Activated CD8-positive, alpha-beta T cell treated with anti-CD3 and anti-CD28 coated beads for 36 hours (primary cell): ENCODE measurements at regions not wholly inside any gene's neighbourhood (a gene's known extent, or its start where the extent isn't known, plus 50 kb on each side); places are given as distances from the start of the nearest gene placed in this dataset.

Source experiments
- ATAC-seq: fragments of 200-7000 bp; cut with Tn5 transposase; one replicate; pipeline ENCODE4 v1.10.0; 2021; ENCODE audit warnings: mild to moderate bottlenecking, moderate library complexity
- CTCF ChIA-PET: fragments of 350-600 bp; sonication (Branson Sonifier 250); formaldehyde crosslinking; loops from one replicate; lab custom pipeline; 2021; ENCODE audit warnings: antibody characterized with exemption; lab: Charles Lee
- POLR2A ChIA-PET: fragments of 350-600 bp; sonication (Branson Sonifier 250); formaldehyde crosslinking; loops from one replicate; lab custom pipeline; 2021; ENCODE audit warnings: antibody characterized with exemption; lab: Charles Lee
- DNase-seq: peaks from one replicate; pipeline ENCODE4 v3.0.0-alpha.2; 2020
- H3K27ac Mint-ChIP-seq: one replicate; pipeline ENCODE4 v1.8.0; 2021; ENCODE audit warnings: mild to moderate bottlenecking, mixed read lengths
- H3K27me3 Mint-ChIP-seq: one replicate; pipeline ENCODE4 v1.8.0; 2021; ENCODE audit warnings: mixed read lengths
- H3K36me3 Mint-ChIP-seq: one replicate; pipeline ENCODE4 v1.8.0; 2021; ENCODE audit warnings: low read depth, mixed read lengths
- H3K4me1 Mint-ChIP-seq: one replicate; pipeline ENCODE4 v1.8.0; 2021; ENCODE audit warnings: low read depth, mixed read lengths
- H3K4me3 Mint-ChIP-seq: one replicate; pipeline ENCODE4 v1.8.0; 2021; ENCODE audit warnings: mild to moderate bottlenecking, moderate library complexity, mixed read lengths
- H3K9me3 Mint-ChIP-seq: one replicate; pipeline ENCODE4 v1.8.0; 2021; ENCODE audit warnings: mixed read lengths
- CTCF ChIP-seq: fragments of 200-600 bp; IDR thresholded peaks from one replicate; pipeline ENCODE4 v1.8.0; 2022; ENCODE audit warnings: antibody characterized with exemption, mild to moderate bottlenecking
- intact Hi-C: fragments of 100-400 bp; cut with micrococcal nuclease; formaldehyde crosslinking; loops from one replicate; pipeline ENCODE4 v1.10.0; 2022

- Mint-ChIP-seq H3K27ac (no peak overlapping the region), H3K36me3 (no peaks in the 10 kb centered on the region), H3K27me3 (no peaks in the 10 kb centered on the region), H3K4me1 (no peaks in the 10 kb centered on the region), H3K9me3 (no peaks in the 10 kb centered on the region), H3K4me3 (no peak overlapping the region)
- TF ChIP-seq CTCF = no peak
- intact Hi-C loops = no loop called here
- POLR2A ChIA-PET = no interaction called here
- ATAC-seq (no peak), DNase-seq (no peak)
- CTCF ChIA-PET = no interaction called here
Observed at GRCh38 chr16:59864981-59865666, 1131.0 kb upstream of the GOT2 start.

- Mint-ChIP-seq H3K4me3 (no peak overlapping the region), H3K36me3 (no peaks in the 10 kb centered on the region), H3K9me3 (no peaks in the 10 kb centered on the region), H3K27ac (no peak overlapping the region), H3K27me3 (no peaks in the 10 kb centered on the region), H3K4me1 (no peaks in the 10 kb centered on the region)
- TF ChIP-seq CTCF = no peak
- ATAC-seq (no peak), DNase-seq (no peak)
- CTCF ChIA-PET = no interaction called here
- POLR2A ChIA-PET = no interaction called here
- intact Hi-C loops = no loop called here
Observed at GRCh38 chr16:59859676-59860402, 1125.7 kb upstream of the GOT2 start.

GRCh38 chr16:59854846-59855439 is 1120.8 kb upstream of the GOT2 start:
- no peak for ATAC-seq
- DNase-seq = no peak
- intact Hi-C loops = no loop called here
- no peaks in the 10 kb centered on the region for H3K9me3 Mint-ChIP-seq
- TF ChIP-seq CTCF = no peak
- ChIA-PET POLR2A (no interaction called here), CTCF (no interaction called here)
- no peaks in the 10 kb centered on the region for H3K4me1 Mint-ChIP-seq
- no peaks in the 10 kb centered on the region for H3K27me3 Mint-ChIP-seq
- no peak overlapping the region for H3K4me3 Mint-ChIP-seq
- no peak overlapping the region for H3K27ac Mint-ChIP-seq
- H3K36me3 Mint-ChIP-seq = no peaks in the 10 kb centered on the region

GRCh38 chr16:59849716-59850115 is 1115.6 kb upstream of the GOT2 start:
- no peak overlapping the region for H3K4me3 Mint-ChIP-seq
- H3K27me3 Mint-ChIP-seq = no peaks in the 10 kb centered on the region
- no peaks in the 10 kb centered on the region for H3K9me3 Mint-ChIP-seq
- no peak overlapping the region for H3K27ac Mint-ChIP-seq
- no peak for TF ChIP-seq CTCF
- ATAC-seq (no peak), DNase-seq (no peak)
- intact Hi-C loops = no loop called here
- CTCF ChIA-PET = no interaction called here
- no peaks in the 10 kb centered on the region for H3K36me3 Mint-ChIP-seq
- no peaks in the 10 kb centered on the region for H3K4me1 Mint-ChIP-seq
- POLR2A ChIA-PET = no interaction called here

- ATAC-seq (no peak), DNase-seq (no peak)
- H3K27ac Mint-ChIP-seq = no peak overlapping the region
- TF ChIP-seq CTCF = no peak
- POLR2A ChIA-PET = no interaction called here
- no peaks in the 10 kb centered on the region for H3K36me3 Mint-ChIP-seq
- intact Hi-C loops = no loop called here
- H3K27me3 Mint-ChIP-seq = no peaks in the 10 kb centered on the region
- peaks cover 6% of the 10 kb centered on the region for H3K9me3 Mint-ChIP-seq
- H3K4me1 Mint-ChIP-seq = no peaks in the 10 kb centered on the region
- CTCF ChIA-PET = no interaction called here
- H3K4me3 Mint-ChIP-seq = no peak overlapping the region
Observed at GRCh38 chr16:59848296-59848695, 1114.2 kb upstream of the GOT2 start.
